Renal cortex interstitium (tissue), 11 donors: ENCODE measurements at regions not wholly inside any gene's neighbourhood (a gene's known extent, or its start where the extent isn't known, plus 50 kb on each side); places are given as distances from the start of the nearest gene placed in this dataset.
A peak's percentile ranks its signal among the peaks of the same experiment; 100 is the strongest.

Source experiments
- DNase-seq, 11 donors: peaks; one replicate each; pipeline ENCODE4 v3.0.0-alpha.2; 2013; ENCODE audit warnings: low read depth in 9 of 11, low spot score in 4 of 11; ENCODE audit errors: extremely low read depth in 1 of 11

GRCh38 chr1:114342376-114342775 is 168.6 kb downstream of the TRIM33 start:
- no peak for DNase-seq

GRCh38 chr1:114341856-114342255 is 169.1 kb downstream of the TRIM33 start:
- DNase-seq, result peak in 5 of 11 donors; percentile 17 to 58 (median 41)

GRCh38 chr1:114341299-114341698 is 169.7 kb downstream of the TRIM33 start:
- no peak for DNase-seq

GRCh38 chr1:114340892-114341291 is 170.1 kb downstream of the TRIM33 start:
- no peak for DNase-seq

- no peak for DNase-seq
Observed at GRCh38 chr1:114339379-114339778, 171.6 kb downstream of the TRIM33 start.

- no peak for DNase-seq
Observed at GRCh38 chr1:114338191-114338890, 172.7 kb downstream of the TRIM33 start.

- DNase-seq, result no peak
Observed at GRCh38 chr1:114337417-114337816, 173.6 kb downstream of the TRIM33 start.

- no peak for DNase-seq
Observed at GRCh38 chr1:114336360-114336759, 174.6 kb downstream of the TRIM33 start.

- no peak for DNase-seq
Observed at GRCh38 chr1:114335273-114335672, 175.7 kb downstream of the TRIM33 start.

- DNase-seq, result no peak
Observed at GRCh38 chr1:114334297-114334696, 176.7 kb downstream of the TRIM33 start.

GRCh38 chr1:114333690-114334089 is 177.3 kb downstream of the TRIM33 start:
- DNase-seq, result no peak

GRCh38 chr1:114331936-114332335 is 178.3 kb upstream of the SYT6 start:
- no peak for DNase-seq

- no peak for DNase-seq
Observed at GRCh38 chr1:114330451-114330983, 176.8 kb upstream of the SYT6 start.

- DNase-seq, result no peak
Observed at GRCh38 chr1:114328361-114328904, 174.8 kb upstream of the SYT6 start.

GRCh38 chr1:114324662-114324965 is 170.9 kb upstream of the SYT6 start:
- peak in 1 of 11 donors; percentile 43 for DNase-seq

- DNase-seq, result peak in 6 of 11 donors; percentile 29 to 67 (median 46)
Observed at GRCh38 chr1:114323959-114324661, 170.4 kb upstream of the SYT6 start.

- no peak for DNase-seq
Observed at GRCh38 chr1:114322734-114323133, 169.1 kb upstream of the SYT6 start.

GRCh38 chr1:114322207-114322606 is 168.5 kb upstream of the SYT6 start:
- no peak for DNase-seq

- no peak for DNase-seq
Observed at GRCh38 chr1:114320586-114320985, 166.9 kb upstream of the SYT6 start.

- DNase-seq, result no peak
Observed at GRCh38 chr1:114319418-114319817, 165.7 kb upstream of the SYT6 start.
